Astrocyte (in vitro differentiated cells and primary cell): ENCODE measurements at regions not wholly inside any gene's neighbourhood (a gene's known extent, or its start where the extent isn't known, plus 50 kb on each side); places are given as distances from the start of the nearest gene placed in this dataset.

Source experiments
- DNase-seq: peaks from one replicate; pipeline ENCODE4 v3.0.0-alpha.2; 2010; ENCODE audit warnings: low read depth
- FAIRE-seq: peaks from 2 replicates; lab custom pipeline; 2011; peaks lifted over from hg19 to GRCh38; lab: Jason Lieb, UNC
- H2AFZ ChIP-seq: 2 replicates; pipeline ENCODE4 v1.6.0; 2012; ENCODE audit warnings: low read depth, low read length, inconsistent platforms
- H3K27ac ChIP-seq: 2 replicates; pipeline ENCODE4 v1.5.1; 2011; ENCODE audit warnings: low read depth, low read length, inconsistent platforms
- H3K27me3 ChIP-seq: 2 replicates; pipeline ENCODE4 v1.6.0; 2011; ENCODE audit warnings: low read length, inconsistent platforms; ENCODE audit not compliant: insufficient read depth
- H3K36me3 ChIP-seq: 2 replicates; pipeline ENCODE4 v1.5.1; 2011; ENCODE audit warnings: low read length, inconsistent platforms; ENCODE audit not compliant: insufficient read depth
- H3K4me1 ChIP-seq: 2 replicates; pipeline ENCODE4 v1.5.1; 2011; ENCODE audit warnings: low read length, inconsistent platforms; ENCODE audit not compliant: insufficient read depth
- H3K4me2 ChIP-seq: 2 replicates; pipeline ENCODE4 v1.6.0; 2012; ENCODE audit warnings: low read length, inconsistent platforms
- H3K4me3 ChIP-seq: 2 replicates; pipeline ENCODE4 v1.5.1; 2011; ENCODE audit warnings: low read depth, mild to moderate bottlenecking, low read length, inconsistent platforms; ENCODE audit not compliant: insufficient read depth
- H3K79me2 ChIP-seq: 2 replicates; pipeline ENCODE4 v1.6.0; 2012; ENCODE audit warnings: mild to moderate bottlenecking, low read length, inconsistent platforms; ENCODE audit not compliant: insufficient read depth
- H3K9ac ChIP-seq: 2 replicates; pipeline ENCODE4 v1.6.0; 2012; ENCODE audit warnings: mild to moderate bottlenecking, low read length, inconsistent platforms
- H3K9me3 ChIP-seq: 2 replicates; pipeline ENCODE4 v1.5.1; 2012; ENCODE audit warnings: low read depth, mild to moderate bottlenecking, low read length, inconsistent platforms; ENCODE audit not compliant: insufficient read depth
- H4K20me1 ChIP-seq: 2 replicates; pipeline ENCODE4 v1.6.0; 2012; ENCODE audit warnings: low read length, inconsistent platforms; ENCODE audit not compliant: insufficient read depth
- H3K27ac Mint-ChIP-seq: one replicate; pipeline ENCODE4 v1.8.0; 2021; ENCODE audit warnings: mild to moderate bottlenecking, mixed read lengths; ENCODE audit not compliant: unreplicated experiment
- H3K27me3 Mint-ChIP-seq: one replicate; pipeline ENCODE4 v1.8.0; 2021; ENCODE audit warnings: low read depth, mixed read lengths; ENCODE audit not compliant: unreplicated experiment
- H3K36me3 Mint-ChIP-seq: one replicate; pipeline ENCODE4 v1.8.0; 2021; ENCODE audit warnings: low read depth, mixed read lengths; ENCODE audit not compliant: unreplicated experiment
- H3K4me1 Mint-ChIP-seq: one replicate; pipeline ENCODE4 v1.8.0; 2021; ENCODE audit warnings: low read depth, mixed read lengths; ENCODE audit not compliant: unreplicated experiment
- H3K4me3 Mint-ChIP-seq: one replicate; pipeline ENCODE4 v1.8.0; 2021; ENCODE audit warnings: mild to moderate bottlenecking, moderate library complexity, mixed read lengths; ENCODE audit not compliant: unreplicated experiment
- H3K9me3 Mint-ChIP-seq: one replicate; pipeline ENCODE4 v1.8.0; 2021; ENCODE audit warnings: mild to moderate bottlenecking, mixed read lengths; ENCODE audit not compliant: unreplicated experiment
- CTCF ChIP-seq: IDR thresholded peaks from 2 replicates; pipeline ENCODE4 v1.5.1; 2011; ENCODE audit warnings: low read depth, mild to moderate bottlenecking, inconsistent platforms, low read length, moderate library complexity; ENCODE audit not compliant: insufficient read depth
- EZH2 ChIP-seq: IDR thresholded peaks from 2 replicates; pipeline ENCODE4 v1.6.1; 2012; ENCODE audit warnings: mild to moderate bottlenecking, low read length, inconsistent platforms; ENCODE audit not compliant: insufficient read depth

DNA sequence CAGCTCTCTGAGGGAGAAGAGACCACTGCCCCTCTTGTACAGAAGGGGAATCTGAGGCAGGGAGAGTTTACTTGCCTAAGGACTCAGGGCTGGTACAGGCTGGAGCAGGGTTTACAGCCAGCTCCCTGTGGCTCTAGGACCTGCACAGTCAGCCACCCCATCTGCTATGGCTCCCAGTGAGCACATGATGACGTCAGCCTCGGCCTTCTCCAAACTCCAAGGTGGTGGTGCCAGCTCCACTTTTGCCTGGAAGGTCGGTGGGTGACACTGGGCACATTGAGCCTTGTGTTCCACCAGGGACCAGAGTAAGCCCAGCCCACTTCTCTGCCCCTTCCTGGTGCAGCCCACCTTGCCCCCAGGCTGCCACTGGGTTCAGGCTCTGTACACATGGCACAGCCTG lies 202.2 kb downstream of the ENGASE start:
- Mint-ChIP-seq H3K36me3 (peaks cover 2% of the 10 kb centered on the region), H3K9me3 (no peaks in the 10 kb centered on the region), H3K4me1 (peaks cover 3% of the 10 kb centered on the region), H3K27me3 (peaks cover 51% of the 10 kb centered on the region), H3K4me3 (no peak overlapping the region), H3K27ac (no peak overlapping the region)
- Histone ChIP-seq H3K27me3 (no peaks in the 10 kb centered on the region), H3K4me2 (no peak overlapping the region), H3K79me2 (no peaks in the 10 kb centered on the region), H3K4me1 (no peaks in the 10 kb centered on the region), H3K4me3 (no peak overlapping the region), H3K9me3 (no peaks in the 10 kb centered on the region), H2AFZ (no peak overlapping the region), H3K9ac (no peak overlapping the region), H3K36me3 (no peaks in the 10 kb centered on the region), H3K27ac (no peak overlapping the region), H4K20me1 (no peaks in the 10 kb centered on the region)
- FAIRE-seq, result no peak
- DNase-seq, result no peak
- no peak for TF ChIP-seq EZH2
- TF ChIP-seq CTCF, result no peak

DNA sequence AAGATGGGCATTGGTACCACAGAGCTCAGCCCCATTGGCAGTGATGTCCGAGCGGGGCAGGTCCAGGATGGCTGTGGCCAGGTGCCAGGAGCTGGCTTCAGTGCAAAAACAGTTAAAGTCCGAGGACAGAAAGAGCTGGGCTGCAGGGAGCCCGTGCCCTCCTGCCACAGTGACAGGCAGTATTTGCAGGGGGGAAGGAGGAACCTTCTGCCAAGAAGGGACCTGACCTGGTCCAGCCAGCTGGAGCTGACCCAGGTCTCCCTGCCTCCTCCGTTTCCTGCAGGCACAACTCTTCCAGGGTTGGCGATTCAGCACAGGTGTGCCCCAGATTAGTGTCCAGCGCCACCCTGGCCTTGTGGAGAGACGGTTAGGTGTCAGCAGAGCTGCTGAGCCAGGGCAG lies 199.0 kb downstream of the ENGASE start:
- H3K27ac ChIP-seq, result no peak overlapping the region
- no peak overlapping the region for H3K27ac Mint-ChIP-seq
- no peak overlapping the region for H3K4me3 Mint-ChIP-seq
- FAIRE-seq (no peak), DNase-seq (no peak)
- H3K36me3 ChIP-seq, result no peaks in the 10 kb centered on the region
- no peak overlapping the region for H2AFZ ChIP-seq
- no peaks in the 10 kb centered on the region for H3K9me3 ChIP-seq
- no peaks in the 10 kb centered on the region for H3K79me2 ChIP-seq
- no peak overlapping the region for H3K4me3 ChIP-seq
- peaks cover 42% of the 10 kb centered on the region for H3K27me3 Mint-ChIP-seq
- no peaks in the 10 kb centered on the region for H3K4me1 ChIP-seq
- H3K36me3 Mint-ChIP-seq, result peaks cover 2% of the 10 kb centered on the region
- H3K4me1 Mint-ChIP-seq, result no peaks in the 10 kb centered on the region
- H3K9me3 Mint-ChIP-seq, result no peaks in the 10 kb centered on the region
- no peaks in the 10 kb centered on the region for H4K20me1 ChIP-seq
- TF ChIP-seq EZH2 (no peak), CTCF (no peak)
- no peak overlapping the region for H3K9ac ChIP-seq
- H3K27me3 ChIP-seq, result no peaks in the 10 kb centered on the region
- H3K4me2 ChIP-seq, result no peak overlapping the region

- Histone ChIP-seq H3K4me3 (no peak overlapping the region), H3K4me2 (no peak overlapping the region), H3K9ac (no peak overlapping the region), H4K20me1 (no peaks in the 10 kb centered on the region), H3K36me3 (no peaks in the 10 kb centered on the region), H3K27me3 (no peaks in the 10 kb centered on the region), H3K4me1 (no peaks in the 10 kb centered on the region), H3K27ac (no peak overlapping the region), H2AFZ (no peak overlapping the region), H3K79me2 (no peaks in the 10 kb centered on the region), H3K9me3 (no peaks in the 10 kb centered on the region)
- H3K27me3 Mint-ChIP-seq, result peaks cover 50% of the 10 kb centered on the region
- H3K9me3 Mint-ChIP-seq, result no peaks in the 10 kb centered on the region
- FAIRE-seq (no peak), DNase-seq (no peak)
- peaks cover 2% of the 10 kb centered on the region for H3K36me3 Mint-ChIP-seq
- no peaks in the 10 kb centered on the region for H3K4me1 Mint-ChIP-seq
- TF ChIP-seq EZH2 (no peak), CTCF (no peak)
- no peak overlapping the region for H3K4me3 Mint-ChIP-seq
- no peak overlapping the region for H3K27ac Mint-ChIP-seq
Observed at GRCh38 chr17:79272666-79273219, 198.1 kb downstream of the ENGASE start.
